ENCODE measurements at regions not wholly inside any gene's neighbourhood (a gene's known extent, or its start where the extent isn't known, plus 50 kb on each side); places are given as distances from the start of the nearest gene placed in this dataset.
"Not testable (repeated sequence)": the region's sequence is repeated elsewhere in the genome, so short reads cannot be mapped to it uniquely, and the experiment has no call there.

DNA sequence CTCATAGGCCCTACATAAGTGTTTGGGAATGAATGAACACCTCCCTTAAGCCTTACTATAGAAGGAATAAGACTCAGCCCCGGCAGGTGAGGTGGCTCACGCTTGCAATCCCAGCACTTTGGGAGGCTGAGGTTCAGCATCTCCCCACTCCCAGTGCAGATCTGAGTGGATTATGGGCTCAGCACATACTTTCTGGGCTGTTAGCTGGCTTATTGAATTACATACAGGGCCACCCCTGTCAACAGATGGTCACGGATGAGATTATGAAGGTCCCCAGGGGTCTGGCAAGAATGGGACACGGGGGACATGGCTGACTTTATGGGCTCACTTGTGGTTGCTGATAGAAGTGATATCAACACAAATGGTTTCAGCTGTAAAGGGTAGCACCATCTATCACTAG, 322.3 kb downstream of the TSN start:
- DNase-seq (ENCODE audit: insufficient read length) (no peak), FAIRE-seq (no peak)
- TF ChIP-seq POLR2A (IDR thresholded peaks at IDR 0.05; ENCODE audit: low read depth, low read length) = no peak

DNA sequence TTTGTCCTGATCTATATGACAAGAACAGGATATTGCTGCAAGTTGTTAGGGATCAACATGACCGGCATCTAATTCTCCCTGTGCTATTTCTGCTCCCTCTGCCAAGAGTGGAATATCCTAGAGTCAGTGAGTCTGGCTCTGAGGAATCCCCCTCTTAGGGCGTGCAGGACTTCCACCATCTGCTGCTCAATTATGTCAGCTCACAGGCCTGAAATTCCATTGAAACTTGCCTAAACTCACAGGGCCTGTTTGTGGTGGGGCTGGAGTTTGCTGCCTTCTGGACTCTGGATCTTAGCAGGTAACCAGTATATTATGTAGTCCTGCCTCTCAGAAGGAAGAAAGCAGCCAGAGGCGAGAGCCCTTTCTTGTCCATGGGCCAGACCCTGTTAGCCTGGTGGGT, 323.0 kb downstream of the TSN start:
- TF ChIP-seq POLR2AphosphoS5 (IDR thresholded peaks at IDR 0.05; ENCODE audit: low read depth, low read length) = no peak
- no peak for TF ChIP-seq TAF1 (IDR thresholded peaks at IDR 0.05; ENCODE audit: borderline replicate concordance, low read depth, low read length)
- no peak for TF ChIP-seq POLR2A (IDR thresholded peaks at IDR 0.05; ENCODE audit: low read depth, low read length)
- DNase-seq (ENCODE audit: insufficient read length) (no peak), FAIRE-seq (no peak)

DNA sequence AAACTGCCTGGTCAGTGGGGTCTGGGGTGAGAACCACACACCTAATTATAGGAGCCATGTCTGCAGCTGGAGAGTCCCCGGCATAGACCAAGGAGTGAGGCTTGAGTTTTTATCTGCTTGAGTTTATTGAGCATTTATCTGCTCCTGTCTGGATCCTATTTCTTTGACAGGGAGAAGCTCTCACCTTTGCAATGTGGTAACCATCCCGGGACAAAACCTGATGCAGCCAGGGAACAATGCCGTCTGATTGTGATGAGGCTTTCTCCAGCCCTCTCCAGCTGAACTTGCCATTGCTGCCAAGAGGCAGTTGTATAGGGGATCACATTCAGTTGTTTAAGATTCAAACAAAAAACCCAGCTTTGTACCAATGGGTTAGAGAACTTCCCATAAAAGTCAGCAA, 324.4 kb downstream of the TSN start:
- FAIRE-seq (no peak), DNase-seq (ENCODE audit: insufficient read length) (no peak)
- TF ChIP-seq POLR2AphosphoS5 (IDR thresholded peaks at IDR 0.05; ENCODE audit: low read depth, low read length) = no peak
- TF ChIP-seq POLR2A (IDR thresholded peaks at IDR 0.05; ENCODE audit: low read depth, low read length) = no peak
- no peak for TF ChIP-seq TAF1 (IDR thresholded peaks at IDR 0.05; ENCODE audit: borderline replicate concordance, low read depth, low read length)

DNA sequence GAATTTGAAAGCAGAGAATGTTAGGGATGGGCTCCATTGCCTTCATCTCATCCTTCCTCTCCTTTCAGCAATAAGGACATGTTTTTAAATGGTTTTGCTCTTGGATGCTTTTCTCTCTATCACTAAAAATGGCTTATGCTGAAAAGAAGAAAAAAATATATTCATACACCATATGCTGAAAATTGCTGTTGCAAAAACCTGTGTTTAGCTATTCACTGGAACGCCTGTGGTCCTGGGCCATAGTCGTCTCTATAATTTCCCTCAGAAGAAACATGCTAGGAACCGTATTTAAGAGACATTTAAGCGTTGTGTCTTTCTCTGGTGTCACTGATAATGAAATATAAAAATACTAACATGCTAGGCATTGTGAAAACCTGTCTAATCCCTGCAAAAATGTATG, 324.9 kb downstream of the TSN start:
- DNase-seq (ENCODE audit: insufficient read length) = no peak
- no peak for TF ChIP-seq POLR2A (IDR thresholded peaks at IDR 0.05; ENCODE audit: low read depth, low read length)
- TF ChIP-seq POLR2AphosphoS5 (IDR thresholded peaks at IDR 0.05; ENCODE audit: low read depth, low read length) = no peak
- no peak for TF ChIP-seq TAF1 (IDR thresholded peaks at IDR 0.05; ENCODE audit: borderline replicate concordance, low read depth, low read length)
- no peak for FAIRE-seq

DNA sequence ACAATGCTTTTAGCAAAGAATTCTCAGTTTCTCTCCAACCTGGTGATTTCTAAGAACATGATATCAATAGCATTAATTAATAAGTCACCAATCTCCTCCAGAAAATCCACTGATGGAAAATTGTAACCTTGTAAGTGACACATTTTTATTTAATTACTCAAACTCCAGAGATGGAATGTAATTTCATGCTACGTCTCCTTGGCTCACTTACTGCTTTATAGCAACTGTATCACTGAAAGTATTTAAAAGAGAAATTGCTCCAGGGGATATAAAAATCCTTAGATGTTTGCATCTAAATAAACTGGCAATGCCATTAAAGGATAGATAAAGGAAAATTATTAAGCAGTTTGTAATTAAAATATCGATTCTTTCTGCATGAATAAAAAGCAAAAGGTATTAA, 325.4 kb downstream of the TSN start:
- DNase-seq (ENCODE audit: insufficient read length) = no peak
- FAIRE-seq = no peak
- TF ChIP-seq POLR2AphosphoS5 (IDR thresholded peaks at IDR 0.05; ENCODE audit: low read depth, low read length) (no peak), TAF1 (IDR thresholded peaks at IDR 0.05; ENCODE audit: borderline replicate concordance, low read depth, low read length) (no peak), POLR2A (IDR thresholded peaks at IDR 0.05; ENCODE audit: low read depth, low read length) (no peak)

DNA sequence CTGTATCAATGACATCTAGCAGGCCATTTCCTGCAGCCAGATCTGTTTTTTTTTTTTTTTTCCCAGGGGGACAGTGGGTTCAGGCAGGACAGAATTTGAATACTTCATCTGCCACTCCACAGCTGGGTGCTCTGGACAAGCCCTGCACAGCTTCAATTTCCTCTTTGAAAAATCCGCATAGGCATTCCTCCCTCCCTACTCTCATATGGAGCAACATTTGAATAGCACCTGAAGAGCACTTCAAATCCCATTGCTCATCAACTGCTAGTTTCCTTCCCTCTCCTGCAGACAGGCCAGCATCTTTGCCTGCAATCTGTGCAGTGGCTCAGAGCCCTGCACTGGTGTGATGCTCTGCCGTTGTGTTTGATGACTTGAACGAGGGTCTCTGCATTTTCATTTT, 326.3 kb downstream of the TSN start:
- no peak for TF ChIP-seq POLR2AphosphoS5 (IDR thresholded peaks at IDR 0.05; ENCODE audit: low read depth, low read length)
- TF ChIP-seq TAF1 (IDR thresholded peaks at IDR 0.05; ENCODE audit: borderline replicate concordance, low read depth, low read length) = no peak
- no peak for TF ChIP-seq POLR2A (IDR thresholded peaks at IDR 0.05; ENCODE audit: low read depth, low read length)
- FAIRE-seq = no peak
- DNase-seq (ENCODE audit: insufficient read length) = no peak

DNA sequence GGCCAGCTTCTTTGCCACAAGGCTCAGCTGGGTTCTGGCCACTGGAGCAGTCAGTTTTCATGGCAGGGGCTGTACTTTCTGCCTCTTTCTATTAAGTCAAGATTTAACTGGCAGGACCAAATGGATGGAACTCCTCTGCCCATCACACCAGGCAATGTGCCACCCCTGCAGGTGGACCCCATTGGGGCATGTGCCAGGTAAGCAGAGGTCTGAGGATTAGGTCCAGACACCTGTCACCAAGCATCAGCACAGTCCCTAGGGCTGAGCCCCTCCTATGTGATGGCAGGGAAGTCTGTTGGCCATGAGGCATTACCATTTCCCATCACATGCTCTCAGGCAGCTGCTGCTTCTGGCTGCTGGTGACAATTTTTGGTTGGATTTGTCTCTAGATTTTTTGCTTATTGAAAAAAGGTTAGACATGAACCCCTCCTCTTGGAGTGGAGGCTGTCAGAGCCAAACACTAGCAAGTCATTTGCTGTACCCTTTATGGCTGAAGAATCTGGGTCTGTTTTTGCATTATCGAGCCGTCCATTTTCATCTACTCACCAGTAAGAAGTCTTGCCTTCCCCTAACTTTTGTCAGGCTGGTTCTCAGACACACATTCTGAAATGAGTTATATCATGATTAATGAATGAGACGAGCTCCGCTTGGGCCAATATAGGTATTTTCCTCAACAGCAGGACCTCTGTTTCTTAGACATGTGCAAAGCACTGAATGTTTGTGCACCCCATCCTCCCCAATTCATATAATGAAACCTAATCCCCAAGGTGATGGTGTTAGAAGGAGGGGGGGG, 328.0 kb downstream of the TSN start:
- FAIRE-seq = no peak
- TF ChIP-seq POLR2AphosphoS5 (IDR thresholded peaks at IDR 0.05; ENCODE audit: low read depth, low read length) = no peak
- no peak for TF ChIP-seq TAF1 (IDR thresholded peaks at IDR 0.05; ENCODE audit: borderline replicate concordance, low read depth, low read length)
- no peak for TF ChIP-seq POLR2A (IDR thresholded peaks at IDR 0.05; ENCODE audit: low read depth, low read length)
- no peak for DNase-seq (ENCODE audit: insufficient read length)

DNA sequence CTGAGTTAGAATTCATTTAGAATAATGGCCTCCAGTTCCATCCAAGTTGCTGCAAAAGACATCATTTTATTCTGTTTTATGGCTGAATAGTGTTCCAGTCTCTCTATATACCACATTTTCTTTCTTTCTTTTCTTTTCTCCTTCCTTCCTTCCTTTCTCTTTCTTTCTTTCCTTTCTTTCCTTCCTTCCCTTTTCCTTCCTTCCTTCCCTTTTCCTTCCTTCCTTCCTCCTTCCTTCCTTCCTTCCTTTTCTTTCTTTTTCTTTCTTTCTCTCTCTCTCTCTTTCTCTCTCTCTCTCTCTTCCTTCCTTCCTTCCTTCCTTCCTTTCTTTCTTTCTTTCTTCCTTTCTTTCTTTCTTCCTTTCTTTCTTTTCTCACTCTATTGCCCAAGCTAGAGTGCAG, 330.2 kb downstream of the TSN start:
- FAIRE-seq; DNase-seq (ENCODE audit: insufficient read length): not testable (repeated sequence)

DNA sequence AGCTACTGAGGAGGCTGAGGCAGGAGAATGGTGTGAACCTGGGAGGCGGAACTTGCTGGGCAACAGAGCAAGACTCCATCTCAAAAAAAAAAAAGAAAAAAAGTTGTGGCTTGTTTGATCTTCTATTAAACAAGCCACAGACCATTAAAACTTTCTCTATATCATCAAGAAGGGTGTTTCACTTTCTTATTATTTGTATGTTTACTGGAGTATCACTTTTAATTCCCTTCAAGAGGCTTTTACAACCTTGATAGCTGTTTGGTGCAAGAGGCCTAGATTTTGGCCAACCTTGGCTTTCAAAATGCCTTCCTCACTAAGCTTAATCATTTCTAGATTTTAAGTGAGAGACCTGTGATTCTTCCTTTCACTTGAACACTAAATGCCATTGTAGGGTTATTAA, 339.1 kb downstream of the TSN start:
- DNase-seq (ENCODE audit: insufficient read length) = no peak
- TF ChIP-seq POLR2AphosphoS5 (IDR thresholded peaks at IDR 0.05; ENCODE audit: low read depth, low read length) (no peak), POLR2A (IDR thresholded peaks at IDR 0.05; ENCODE audit: low read depth, low read length) (no peak), TAF1 (IDR thresholded peaks at IDR 0.05; ENCODE audit: borderline replicate concordance, low read depth, low read length) (no peak)
- FAIRE-seq = no peak

DNA sequence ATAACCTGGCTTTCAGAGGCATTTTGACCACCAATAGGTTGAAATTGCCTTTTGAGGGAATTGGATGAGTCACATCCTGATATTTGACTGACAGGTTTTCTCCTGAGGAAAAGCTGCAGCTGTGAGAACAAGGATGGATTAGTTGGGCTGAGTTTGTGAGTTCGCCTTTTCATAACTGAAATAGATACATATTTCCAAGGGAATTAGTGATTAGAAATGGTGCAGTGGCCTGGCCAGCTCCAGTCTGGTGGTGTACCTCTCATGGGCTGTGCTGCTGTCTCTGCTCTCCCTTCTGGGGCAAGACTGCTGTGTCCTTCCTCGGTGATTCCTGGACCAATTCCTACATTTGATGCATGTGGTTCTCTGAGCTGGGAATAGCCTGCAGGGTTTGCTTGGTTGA, 341.3 kb downstream of the TSN start:
- DNase-seq (ENCODE audit: insufficient read length) (no peak), FAIRE-seq (no peak)
- TF ChIP-seq TAF1 (IDR thresholded peaks at IDR 0.05; ENCODE audit: borderline replicate concordance, low read depth, low read length) (no peak), POLR2AphosphoS5 (IDR thresholded peaks at IDR 0.05; ENCODE audit: low read depth, low read length) (no peak), POLR2A (IDR thresholded peaks at IDR 0.05; ENCODE audit: low read depth, low read length) (no peak)

DNA sequence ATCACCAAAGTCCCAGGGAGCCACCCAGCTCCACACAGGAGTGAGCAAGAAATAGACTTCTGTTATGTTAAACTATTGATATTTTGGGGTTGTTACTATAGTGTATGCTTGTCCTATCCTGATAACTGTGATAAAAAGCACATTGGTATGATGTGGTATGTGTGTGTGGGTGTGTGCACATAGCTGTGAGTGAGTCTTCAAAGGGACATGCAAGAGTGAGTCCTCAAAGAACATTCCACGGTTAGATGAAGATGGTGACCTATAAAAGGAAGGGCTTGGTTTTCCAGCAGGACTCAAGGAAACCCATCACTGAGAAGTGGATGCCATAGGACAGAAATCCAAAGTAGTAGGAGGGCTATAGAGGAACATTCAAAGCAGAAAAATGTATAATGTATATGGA, 342.9 kb downstream of the TSN start:
- TF ChIP-seq POLR2A (IDR thresholded peaks at IDR 0.05; ENCODE audit: low read depth, low read length) = no peak
- no peak for TF ChIP-seq TAF1 (IDR thresholded peaks at IDR 0.05; ENCODE audit: borderline replicate concordance, low read depth, low read length)
- FAIRE-seq (no peak), DNase-seq (ENCODE audit: insufficient read length) (no peak)

DNA sequence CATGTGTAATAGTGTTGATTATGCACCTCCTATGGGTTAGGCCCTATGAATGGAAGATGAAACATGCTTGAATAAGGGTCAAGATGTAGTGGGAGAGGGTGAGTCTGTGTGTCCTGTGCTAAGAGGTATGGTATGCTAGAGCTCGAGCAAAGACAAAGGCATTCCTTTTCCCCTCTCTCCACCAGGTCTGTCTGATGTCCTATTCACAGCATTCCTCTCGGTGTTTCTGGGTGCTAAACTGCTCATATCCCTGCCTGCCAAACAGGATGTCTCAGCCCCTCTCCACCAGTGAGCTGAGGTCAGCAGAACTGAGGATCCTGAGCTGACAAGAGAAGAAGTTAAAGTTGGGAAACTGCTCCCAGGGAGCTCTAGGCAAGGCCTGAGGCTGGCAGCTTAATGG, 344.9 kb downstream of the TSN start:
- DNase-seq (ENCODE audit: insufficient read length) = no peak
- TF ChIP-seq POLR2AphosphoS5 (IDR thresholded peaks at IDR 0.05; ENCODE audit: low read depth, low read length) = no peak
- no peak for TF ChIP-seq POLR2A (IDR thresholded peaks at IDR 0.05; ENCODE audit: low read depth, low read length)
- no peak for TF ChIP-seq TAF1 (IDR thresholded peaks at IDR 0.05; ENCODE audit: borderline replicate concordance, low read depth, low read length)

DNA sequence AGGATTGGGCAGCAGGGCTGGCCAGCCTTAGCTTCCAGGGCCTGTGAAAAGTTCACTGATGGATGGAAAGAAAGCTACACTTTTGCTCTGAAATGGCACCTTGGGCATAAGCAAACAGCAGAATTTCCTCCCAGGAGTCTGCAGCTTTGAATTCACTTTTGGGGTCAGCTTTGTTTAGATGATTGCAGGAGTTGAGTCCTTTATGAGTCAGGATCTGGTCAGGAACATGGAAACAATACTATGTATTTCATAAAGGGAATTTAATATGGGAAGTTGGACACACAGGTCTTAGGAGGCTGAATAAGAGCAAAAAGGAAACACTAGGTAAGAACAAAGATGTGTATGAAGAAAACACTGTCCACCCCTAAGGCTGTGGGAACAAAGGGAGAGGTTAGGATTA, 345.3 kb downstream of the TSN start:
- FAIRE-seq = no peak

More for the DNA sequence above, 344.9 kb downstream of the TSN start:
- FAIRE-seq = no peak

More for the DNA sequence above, 345.3 kb downstream of the TSN start:
- DNase-seq (ENCODE audit: insufficient read length) = no peak
- TF ChIP-seq POLR2AphosphoS5 (IDR thresholded peaks at IDR 0.05; ENCODE audit: low read depth, low read length) = no peak
- TF ChIP-seq POLR2A (IDR thresholded peaks at IDR 0.05; ENCODE audit: low read depth, low read length) = no peak
- TF ChIP-seq TAF1 (IDR thresholded peaks at IDR 0.05; ENCODE audit: borderline replicate concordance, low read depth, low read length) = no peak
